NB4 (cell line): ENCODE measurements at regions not wholly inside any gene's neighbourhood (a gene's known extent, or its start where the extent isn't known, plus 50 kb on each side); places are given as distances from the start of the nearest gene placed in this dataset.

Source experiments
- CTCF ChIP-seq: IDR thresholded peaks from one replicate; pipeline ENCODE4 v1.5.1; 2012; ENCODE audit warnings: low read depth, low read length
- MAX ChIP-seq: IDR thresholded peaks from 2 replicates; pipeline ENCODE4 v1.6.1; 2011; ENCODE audit warnings: low read depth, low read length
- POLR2A ChIP-seq: IDR thresholded peaks from 2 replicates; pipeline ENCODE4 v1.6.1; 2011; ENCODE audit warnings: mild to moderate bottlenecking; ENCODE audit not compliant: insufficient read length; ENCODE audit errors: extremely low read depth

DNA sequence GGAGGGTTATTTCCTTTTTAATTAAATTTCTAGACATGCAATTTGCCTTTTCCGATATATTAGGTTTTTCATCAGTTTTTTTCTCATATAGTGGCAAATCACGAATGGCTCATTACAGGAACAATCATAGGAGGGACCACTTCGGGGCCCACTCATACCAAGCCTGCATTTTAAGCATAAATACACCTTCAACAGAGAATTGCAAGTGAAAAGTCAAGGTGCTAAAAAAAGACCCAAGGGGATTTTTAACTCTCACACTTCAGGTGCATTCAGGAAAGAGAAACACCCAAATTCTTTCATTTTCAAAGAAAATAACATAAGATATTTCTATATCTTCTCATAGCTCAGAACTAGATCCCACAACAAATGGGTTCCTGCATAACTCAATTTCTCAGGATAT is 979.6 kb upstream of the NR2F2 start:
- no peak for TF ChIP-seq CTCF
- TF ChIP-seq POLR2A, result no peak
- TF ChIP-seq MAX, result no peak
